HG03378 (cell line): ENCODE measurements at regions not wholly inside any gene's neighbourhood (a gene's known extent, or its start where the extent isn't known, plus 50 kb on each side); places are given as distances from the start of the nearest gene placed in this dataset.

Experiments used
- ATAC-seq: cut with Tn5 transposase; IDR thresholded peaks from one replicate; pipeline ENCODE4 v1.9.1; 2021; ENCODE audit warnings: mild to moderate bottlenecking, moderate library complexity; ENCODE audit not compliant: unreplicated experiment

DNA sequence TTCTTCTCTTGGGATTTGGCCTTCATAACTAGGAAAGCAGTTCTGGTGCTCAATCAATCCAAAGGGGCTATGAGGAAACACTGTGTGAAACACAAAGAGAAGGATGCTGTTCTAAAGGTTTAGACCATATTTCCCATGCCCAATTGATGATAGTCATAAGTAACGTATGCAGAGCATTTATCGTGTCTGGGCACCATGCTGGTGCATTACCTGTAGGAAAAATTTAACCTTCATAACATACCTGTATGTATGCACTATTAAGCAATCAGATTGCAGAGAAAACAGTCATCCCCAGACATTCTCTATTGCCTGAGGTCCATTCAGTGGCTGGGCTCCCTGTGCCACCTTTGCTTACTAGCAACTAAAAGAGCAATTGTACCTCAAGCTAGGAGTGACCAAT, 381.4 kb downstream of the PLPP3 start:
- ATAC-seq, result no peak

DNA sequence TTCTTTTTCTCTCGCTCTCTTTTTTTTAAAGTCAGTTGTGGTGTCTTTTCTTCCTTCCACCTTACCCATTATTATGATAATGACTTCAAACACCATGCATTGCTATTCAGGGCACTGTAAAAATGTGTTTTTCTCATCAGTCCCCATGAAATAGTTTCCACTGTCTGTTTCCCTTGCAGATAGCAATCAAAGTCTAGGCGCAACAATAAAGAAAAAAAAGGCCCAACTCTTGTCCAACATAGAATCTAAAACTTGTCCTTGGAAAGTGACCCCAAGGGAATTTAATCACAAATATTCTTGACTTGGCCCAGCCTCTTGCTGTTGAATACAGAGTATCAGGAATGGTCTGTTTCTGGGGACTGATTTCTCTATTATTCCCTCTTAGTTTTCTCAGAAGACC, 382.5 kb downstream of the PLPP3 start:
- ATAC-seq, result no peak

DNA sequence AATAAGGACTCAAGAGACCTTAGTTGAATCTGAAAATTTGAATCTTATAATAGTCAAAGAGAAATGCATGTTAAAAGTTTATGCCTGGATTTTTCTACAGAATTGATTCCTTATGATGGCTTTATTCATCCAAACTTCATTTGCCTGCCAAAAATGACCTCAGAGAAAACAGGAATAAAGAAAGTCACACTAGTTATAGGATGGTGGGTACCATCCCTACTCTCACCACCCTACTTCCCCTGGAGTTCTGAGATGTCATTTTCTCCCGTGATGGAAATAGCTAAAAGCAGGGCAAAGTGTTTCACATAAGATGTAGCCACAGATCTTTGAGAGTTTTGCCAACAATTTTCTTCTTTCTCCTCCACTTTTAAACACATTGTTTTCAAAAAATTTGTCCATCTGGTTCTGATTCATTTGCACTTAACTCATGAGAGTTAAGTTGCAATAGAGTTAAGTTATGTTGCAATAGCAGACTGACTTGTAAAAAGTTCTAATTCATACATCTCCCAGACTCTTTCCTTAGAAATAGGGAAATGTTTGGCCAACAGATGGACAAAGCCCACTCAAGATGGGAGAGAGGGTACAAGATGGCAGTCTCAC, 384.6 kb downstream of the PLPP3 start:
- ATAC-seq, result no peak

DNA sequence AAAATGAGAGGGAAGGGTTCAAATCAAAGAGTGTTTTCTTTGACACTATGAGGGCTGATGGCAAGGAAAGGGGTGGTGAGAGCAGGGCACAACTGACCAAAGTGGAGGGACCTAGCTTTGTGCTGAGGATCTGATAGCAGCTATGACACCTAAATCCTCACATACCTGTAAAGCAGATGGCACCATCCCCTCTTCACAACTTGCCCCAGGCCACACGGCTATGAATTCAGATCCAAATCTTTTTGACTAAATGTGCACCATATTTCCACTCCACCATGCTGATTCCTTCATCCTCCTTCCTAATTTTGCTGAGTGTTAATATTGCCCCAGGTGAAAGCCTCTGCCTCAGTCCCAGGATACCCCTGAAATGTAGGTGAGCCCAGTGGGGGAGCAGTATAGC, 385.7 kb downstream of the PLPP3 start:
- no peak for ATAC-seq

DNA sequence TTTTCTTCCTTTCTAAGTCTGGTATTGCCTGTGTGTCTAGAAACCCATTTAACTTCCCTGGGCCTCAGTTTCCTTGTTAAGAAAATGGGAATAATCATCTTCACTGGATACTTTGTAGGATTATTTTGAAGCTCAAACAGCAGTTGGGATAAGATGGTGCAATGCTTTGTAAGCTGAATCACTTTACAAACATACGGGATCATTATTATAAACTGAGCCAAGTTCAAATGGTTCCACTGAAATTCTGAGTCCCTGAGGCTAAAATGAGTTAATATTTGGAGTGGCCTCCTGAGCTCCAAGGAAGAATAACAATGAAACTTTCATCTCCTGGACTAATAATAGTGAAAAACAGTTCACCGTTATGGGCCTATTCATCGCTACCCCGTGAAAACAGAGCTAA, 388.0 kb downstream of the PLPP3 start:
- no peak for ATAC-seq

DNA sequence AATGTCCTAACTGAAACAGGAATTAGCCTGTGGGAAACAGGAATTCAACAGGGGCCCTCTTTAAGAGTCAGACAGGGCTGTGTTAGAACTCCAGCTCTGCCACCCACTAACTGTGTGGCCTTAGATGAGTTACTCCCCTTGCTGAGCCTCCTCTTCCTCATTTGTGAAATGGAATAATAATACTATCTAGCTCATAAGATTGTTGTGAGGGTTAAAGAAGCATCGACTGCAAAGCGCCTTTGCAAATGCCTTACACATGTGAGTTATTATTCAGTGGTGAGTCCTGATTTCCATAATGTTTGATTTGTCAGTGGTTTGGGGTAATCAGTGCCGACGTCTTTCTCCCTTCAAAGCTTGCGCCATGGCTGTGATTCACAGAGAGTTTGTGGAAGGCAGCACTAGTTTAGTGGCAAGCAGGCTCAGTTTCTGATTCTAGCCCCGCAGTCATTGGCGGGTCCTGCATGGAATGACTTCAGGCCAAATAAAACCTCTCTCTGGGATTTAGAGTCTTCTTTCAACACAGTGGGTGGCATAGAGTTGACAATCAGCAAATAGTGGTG, 388.5 kb downstream of the PLPP3 start:
- no peak for ATAC-seq

DNA sequence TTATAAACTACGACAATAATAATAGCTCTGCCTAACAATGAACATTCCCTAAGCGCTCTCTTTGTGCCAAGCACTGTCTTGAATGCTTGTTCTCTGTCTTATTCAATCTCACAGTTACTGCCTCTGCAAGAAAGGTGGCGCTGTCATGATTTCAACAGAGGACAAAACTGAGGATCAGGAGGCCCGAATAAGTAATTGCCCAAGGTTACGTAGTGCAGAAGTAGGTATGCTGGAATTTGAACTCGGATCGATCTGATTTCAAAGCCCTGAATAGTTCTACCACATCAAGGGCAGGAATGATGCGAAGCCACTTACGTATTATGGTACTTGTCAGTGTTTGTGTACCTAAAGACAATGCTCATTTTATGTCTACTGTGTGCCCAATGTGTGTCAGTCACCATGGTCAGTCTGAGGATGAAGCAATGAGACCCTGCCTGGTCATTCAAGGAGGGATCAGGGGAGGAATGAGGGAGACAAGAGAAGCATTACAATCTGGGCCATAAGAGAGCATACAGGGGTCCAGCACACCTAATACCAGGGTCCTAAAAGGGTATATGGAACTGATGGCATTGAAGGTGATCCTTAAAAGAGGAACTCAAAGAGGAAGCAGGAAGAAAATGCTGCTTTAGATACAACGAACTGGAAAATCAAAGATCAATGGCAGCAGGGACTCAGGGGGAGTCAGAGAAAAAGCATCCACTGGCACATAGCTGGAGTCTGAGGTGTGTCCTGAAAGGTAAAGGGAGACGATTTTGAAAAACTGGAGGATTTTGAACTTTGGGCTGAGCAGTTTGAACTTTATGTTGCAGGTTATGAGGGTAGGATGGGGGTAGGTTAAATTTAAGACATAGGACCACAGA, 389.2 kb downstream of the PLPP3 start:
- no peak for ATAC-seq

DNA sequence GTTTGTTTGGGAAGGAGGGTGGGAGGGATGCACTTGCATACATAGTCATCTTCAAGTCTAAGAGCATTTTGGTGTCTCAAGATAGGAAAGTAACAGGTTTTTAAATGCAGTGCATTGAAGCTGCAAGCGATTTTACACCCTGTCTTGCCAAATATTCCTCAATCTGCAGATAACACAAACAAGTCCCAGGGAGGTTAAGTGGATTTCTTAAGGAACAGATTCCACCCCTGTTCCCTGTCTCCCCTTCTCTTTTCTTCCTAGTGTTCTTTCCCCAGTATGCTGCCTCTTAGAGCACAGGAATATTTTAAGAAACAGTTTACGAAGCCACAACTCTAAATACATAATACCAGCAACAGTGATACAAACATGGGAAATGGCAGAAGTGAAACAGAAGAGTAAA, 389.9 kb downstream of the PLPP3 start:
- ATAC-seq, result no peak

DNA sequence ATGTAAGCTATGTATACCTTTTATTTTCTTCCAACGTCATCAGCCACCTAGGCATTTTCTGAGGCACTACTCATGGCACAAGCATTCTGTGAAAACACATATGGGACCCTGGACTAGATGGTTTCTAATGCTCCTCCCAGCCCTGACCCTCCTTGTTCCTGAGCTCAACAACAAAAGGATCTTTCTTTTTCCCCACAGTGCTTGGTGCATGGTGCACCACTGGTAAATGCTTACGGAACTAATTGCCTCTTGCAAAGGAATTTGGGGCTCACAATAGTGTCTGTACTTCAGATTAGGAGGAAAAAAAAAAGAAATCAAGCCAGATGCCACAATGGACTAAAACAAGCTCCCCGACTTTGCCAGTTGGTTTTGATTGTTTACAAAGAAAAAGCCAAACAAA, 390.5 kb downstream of the PLPP3 start:
- no peak for ATAC-seq

DNA sequence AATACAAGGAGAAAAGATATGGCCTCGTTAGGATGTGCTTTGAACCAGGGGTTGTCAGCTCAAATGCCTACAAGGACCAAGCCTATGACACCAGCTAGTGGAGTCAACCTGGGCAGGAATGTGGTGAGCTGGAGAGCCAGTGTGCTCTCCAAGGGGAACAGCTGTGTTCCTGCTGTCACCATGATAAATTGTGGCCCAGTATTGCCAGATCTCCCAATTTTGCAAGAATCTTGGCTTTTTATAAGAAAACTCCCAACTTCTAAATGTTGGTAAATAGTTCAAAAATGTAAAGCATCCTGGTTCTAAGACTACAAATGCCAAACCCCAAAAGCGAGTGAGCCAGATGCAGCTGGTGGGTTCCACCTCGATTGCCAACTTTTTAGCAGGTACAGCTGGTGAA, 391.1 kb downstream of the PLPP3 start:
- ATAC-seq, result no peak

DNA sequence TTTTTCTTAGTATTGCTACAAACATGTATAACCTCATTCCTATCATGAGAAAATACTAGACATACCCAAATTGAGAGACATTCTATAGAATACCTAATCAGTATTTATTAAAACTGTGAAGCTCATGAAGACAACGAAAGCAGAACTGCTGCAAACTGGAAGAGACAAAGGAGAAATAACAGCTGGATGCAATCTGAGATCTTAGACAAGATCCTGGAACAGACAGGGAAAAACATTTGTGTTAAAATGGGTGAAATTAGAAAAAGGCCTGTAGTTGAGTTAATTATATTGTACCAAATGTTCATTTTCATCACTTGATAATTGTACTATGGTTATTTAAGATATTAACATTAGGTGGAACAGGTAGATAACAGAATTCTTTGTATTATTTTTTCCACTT, 392.0 kb downstream of the PLPP3 start:
- no peak for ATAC-seq

DNA sequence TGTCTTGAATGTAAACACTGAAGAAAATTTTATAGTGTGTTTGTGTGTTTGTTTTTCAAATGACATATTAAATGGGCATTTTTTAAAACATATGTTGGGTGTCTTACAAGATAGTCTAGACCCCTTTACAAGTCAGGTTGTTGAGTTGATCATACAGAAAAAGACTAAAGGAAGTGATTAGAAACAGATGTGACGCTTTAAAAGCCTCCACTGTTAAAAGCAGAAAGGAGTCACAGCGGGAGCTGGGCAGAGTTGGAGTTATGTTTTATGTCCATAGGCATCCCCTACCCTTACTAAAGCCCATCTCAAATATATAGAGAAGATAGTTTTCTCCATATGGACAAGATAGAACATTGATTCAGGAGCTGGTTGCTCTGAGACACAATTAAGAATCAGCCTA, 393.9 kb downstream of the PLPP3 start:
- ATAC-seq, result no peak

DNA sequence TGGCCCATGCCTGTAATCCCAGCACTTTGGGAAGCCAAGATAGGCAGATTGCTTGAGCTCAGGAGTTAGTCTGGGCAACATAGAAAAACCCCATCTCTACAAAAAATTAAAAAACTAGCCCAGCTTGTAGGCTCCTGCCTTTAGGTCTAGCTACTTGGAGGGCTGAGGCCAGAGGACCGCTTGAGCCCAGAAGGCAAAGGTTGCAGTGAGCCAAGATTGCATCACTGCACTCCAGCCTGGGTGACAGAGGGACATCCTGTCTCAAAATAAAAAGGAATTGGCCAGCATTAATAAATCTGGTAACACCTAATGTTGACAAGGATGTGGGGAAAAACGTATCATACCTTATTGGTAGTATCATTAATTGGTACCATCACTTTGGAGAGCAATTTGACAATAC, 396.2 kb downstream of the PLPP3 start:
- ATAC-seq, result no peak

DNA sequence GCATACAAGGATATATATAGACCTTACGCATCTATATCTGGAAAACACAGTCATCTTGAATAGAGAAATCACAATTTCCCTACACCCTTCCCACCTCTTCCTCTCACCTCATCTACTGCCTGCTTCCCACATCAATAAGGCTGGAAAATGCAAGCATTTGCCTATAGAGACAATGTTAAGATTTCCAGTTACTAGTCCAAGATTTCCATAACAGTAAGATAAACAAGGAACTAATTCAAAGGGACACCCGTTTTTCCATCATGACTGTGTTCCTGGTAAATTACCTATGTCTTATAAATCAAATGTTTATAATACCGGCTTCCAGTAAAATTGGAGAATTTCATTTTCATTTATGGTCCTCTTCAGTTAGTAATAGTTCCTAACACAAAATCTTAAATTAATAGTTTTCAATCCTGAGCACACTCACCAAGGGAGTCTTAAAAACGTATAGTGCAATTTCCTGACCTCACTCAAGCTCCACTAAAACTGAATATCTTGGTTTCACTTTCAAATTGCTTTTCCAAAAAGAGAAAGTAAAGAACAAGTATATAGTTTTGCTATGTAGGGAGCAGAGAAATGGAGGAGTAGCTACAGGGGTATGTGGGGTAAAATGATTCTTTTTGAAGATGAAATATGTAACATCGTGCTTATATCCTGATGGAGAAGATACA, 398.7 kb downstream of the PLPP3 start:
- no peak for ATAC-seq

DNA sequence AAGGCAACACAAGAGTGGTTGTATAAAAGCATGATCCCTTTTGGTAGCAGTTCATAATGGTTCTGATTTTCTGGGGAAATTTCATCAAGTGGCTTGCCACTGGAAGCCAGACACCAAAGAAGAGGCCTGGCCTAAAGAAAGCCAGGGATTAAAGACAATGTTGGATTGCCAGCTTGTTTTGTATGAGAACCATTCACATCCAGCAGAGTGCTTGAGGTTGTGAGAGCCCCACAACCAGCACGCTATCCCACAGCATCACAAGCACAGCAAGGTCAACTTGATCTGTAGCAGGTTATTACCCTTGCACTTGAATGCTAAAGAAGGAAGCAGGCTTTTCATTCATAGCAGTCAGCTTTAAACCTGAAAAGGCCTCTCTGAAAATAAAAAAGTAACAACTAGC, 399.8 kb downstream of the PLPP3 start:
- no peak for ATAC-seq

DNA sequence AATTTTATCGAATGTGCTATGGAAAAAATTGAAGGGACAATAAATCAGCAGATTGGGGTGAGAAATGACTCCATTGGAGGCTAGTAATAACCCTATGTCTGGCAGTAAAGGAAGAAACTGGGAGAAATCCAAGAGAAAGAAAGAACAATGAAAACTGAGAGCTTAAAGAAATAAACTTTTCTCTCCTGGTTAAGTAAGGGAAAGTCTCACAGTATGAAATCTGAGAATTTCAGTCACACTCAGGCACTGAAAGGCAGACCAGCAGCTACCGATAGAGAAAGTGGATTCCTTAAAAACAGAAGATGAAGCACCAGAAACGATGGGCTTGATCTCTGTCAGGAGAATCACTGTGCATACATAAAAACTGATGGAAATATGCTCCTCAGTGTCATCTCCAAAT, 404.2 kb downstream of the PLPP3 start:
- ATAC-seq, result no peak

DNA sequence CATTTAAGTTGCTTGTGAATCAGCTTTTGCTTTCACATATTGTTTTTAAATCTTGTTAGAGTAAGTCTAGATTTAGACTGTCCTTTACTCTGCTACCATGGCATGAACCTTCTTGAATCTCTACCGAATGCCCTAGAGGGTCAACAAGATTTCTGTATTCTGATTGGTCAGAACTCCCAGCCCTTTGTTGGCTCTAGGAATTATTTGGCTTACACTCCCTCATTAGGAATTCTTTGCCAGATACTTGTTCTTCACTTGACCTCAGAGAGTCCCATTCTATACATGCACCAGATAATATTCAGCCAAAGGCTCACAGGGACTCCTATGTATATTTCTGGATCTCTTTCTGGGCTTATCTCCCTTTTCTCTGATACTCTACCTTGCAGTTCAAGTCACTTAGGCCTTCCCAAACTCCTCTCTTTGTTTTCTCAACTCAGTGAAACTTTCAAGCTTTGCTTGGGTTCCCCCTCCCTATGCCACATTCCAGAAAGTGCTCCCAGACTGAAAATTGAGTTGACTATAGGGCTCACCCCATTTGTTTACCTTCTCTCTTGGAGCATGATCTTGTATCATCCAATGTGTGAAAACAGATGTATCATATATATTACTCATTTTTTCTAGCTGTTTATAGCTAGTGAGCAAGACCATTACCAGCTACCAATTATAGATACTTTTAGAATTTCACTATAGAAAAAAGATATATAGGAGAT, 405.0 kb downstream of the PLPP3 start:
- ATAC-seq, result no peak

DNA sequence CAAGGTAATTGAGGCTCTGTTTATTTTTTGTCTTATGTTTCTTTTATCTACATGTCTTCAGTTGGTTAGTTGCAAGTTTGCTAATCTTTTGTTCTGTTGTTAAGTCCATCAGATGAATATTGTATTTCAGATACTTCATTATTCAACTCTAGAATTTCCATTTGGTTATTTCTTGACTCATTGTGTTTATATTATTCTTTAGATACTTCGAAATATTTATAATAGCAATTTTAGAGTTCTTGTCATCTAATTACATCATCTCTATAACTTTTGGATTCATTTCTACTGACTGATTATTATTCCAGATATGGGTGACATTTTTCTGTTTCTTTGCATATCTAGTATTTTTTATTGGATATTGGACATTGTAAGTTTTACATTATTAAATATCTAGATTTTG, 405.6 kb downstream of the PLPP3 start:
- no peak for ATAC-seq

DNA sequence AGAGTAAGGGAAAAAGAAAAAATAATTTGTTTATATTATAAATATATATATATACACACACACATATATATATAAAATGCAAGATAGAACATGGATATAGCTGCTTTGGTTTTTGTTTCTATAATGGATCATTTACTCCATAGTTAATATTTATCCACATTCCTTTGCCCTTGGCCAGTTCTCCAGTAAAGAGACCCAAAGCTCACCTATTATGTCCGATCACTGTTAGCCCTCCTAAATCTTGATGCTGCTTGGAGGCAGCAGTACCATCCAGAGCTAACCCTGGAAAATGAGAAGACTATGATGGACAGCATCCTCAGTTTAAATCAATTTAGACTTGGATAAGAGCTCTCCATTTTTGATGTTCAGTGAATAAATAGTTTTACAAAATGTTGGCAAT, 407.7 kb downstream of the PLPP3 start:
- ATAC-seq, result no peak

DNA sequence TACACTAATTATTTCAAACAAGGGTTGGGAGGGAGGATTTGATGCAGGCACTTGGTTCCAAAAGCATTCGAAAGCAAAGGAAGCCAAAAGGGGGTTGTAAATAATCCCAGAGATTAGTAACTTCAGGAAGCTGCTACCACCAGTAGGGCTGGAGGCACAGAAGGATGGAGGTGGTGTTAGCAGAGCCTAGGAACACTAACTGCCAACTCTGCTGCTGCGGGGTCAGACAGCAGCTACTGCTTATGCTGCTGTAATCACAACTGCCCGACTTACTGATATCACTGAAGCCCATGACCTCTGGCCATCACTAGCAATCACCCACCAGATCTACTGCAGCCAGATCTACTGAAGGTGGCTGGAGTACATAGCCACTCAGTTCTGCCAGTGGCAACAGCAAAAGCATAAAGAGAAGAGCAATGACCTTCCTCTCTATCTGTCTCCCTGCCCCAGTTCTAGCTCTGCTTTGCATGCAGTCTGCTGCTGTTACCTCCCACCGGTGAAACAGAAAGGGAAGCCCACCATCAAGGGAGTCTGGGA, 408.5 kb downstream of the PLPP3 start:
- ATAC-seq, result no peak

DNA sequence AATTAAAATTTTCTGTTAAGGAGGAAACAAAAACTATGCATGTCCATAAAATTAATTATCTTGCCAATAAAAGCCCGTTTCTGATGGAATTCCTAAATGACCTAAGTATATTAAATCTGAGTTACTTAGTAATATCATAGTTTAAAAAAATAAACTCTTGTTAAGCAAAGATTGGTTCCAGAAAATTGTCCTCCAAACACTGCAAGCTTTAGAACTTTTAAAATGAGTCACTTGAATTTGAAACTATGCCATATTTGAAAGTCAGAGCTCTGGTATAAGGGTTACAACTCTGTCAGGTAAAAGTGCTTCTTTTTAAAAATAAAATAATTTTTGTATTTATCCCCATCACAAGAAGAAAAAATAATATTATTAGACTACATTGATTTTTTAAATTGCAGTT, 409.5 kb downstream of the PLPP3 start:
- ATAC-seq, result no peak
